ENCODE measurements at regions not wholly inside any gene's neighbourhood (a gene's known extent, or its start where the extent isn't known, plus 50 kb on each side); places are given as distances from the start of the nearest gene placed in this dataset.

DNA sequence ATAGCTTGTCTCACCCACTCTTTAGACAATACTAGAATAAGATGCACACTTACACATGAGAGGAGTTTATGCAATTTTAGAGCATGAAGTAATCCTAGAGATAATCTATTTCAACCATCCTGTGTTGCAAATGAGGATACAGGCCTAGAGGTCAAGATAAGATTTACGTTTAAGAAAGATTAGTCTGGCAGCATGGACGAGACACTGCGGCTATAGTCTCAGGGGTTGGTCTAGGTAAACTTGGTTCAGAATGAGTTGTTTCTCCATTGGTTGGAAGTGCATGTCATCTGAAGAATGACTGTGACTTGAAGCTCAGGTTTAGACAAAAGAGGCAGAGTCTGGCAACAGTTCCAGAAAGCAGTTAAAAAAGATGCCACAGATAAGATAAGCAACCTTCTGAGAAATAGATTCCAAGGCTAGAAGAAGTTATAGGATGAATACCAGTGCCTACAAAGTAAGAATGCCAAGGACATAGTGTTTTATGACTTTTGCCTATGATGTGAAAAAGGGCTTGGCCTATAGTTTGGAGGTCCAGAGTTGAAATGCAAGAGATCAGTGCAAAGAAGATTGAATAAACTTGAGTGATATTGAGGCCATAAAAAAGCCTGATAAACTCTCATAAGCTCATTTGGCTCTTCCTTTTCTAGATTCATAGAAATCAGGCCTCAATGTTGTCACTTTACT is 631.0 kb downstream of the SQOR start:
- H3K9me3 ChIP-seq (ENCODE audit: control insufficient read depth in 2 of 3, insufficient read depth in 1 of 3, low read length in 3 of 3), result peaks cover 0 to under 1% (median 0%) of the 10 kb centered on the region in 3 donors
- no peaks in the 10 kb centered on the region for H3K4me1 ChIP-seq (ENCODE audit: control insufficient read depth in 2 of 3, insufficient read depth in 2 of 3, low read depth in 1 of 3, low read length in 3 of 3)
- DNase-seq, result no peak
- intact Hi-C loops (cut with DNase I), result no loop called here
- no peaks in the 10 kb centered on the region for H3K27me3 ChIP-seq (ENCODE audit: control insufficient read depth, insufficient read depth, low read length)
- H3K9ac ChIP-seq (ENCODE audit: low read length in 3 of 3), result no peak overlapping the region
- H3K4me3 ChIP-seq (ENCODE audit: low read length in 3 of 3), result no peak overlapping the region
- H3K27ac ChIP-seq (ENCODE audit: low read depth in 2 of 2, low read length in 2 of 2), result no peak overlapping the region
- no peaks in the 10 kb centered on the region for H3K36me3 ChIP-seq (ENCODE audit: control insufficient read depth in 2 of 3, insufficient read depth in 3 of 3, low read length in 3 of 3)
- no peak for FAIRE-seq
- TF ChIP-seq, protein P1, sequence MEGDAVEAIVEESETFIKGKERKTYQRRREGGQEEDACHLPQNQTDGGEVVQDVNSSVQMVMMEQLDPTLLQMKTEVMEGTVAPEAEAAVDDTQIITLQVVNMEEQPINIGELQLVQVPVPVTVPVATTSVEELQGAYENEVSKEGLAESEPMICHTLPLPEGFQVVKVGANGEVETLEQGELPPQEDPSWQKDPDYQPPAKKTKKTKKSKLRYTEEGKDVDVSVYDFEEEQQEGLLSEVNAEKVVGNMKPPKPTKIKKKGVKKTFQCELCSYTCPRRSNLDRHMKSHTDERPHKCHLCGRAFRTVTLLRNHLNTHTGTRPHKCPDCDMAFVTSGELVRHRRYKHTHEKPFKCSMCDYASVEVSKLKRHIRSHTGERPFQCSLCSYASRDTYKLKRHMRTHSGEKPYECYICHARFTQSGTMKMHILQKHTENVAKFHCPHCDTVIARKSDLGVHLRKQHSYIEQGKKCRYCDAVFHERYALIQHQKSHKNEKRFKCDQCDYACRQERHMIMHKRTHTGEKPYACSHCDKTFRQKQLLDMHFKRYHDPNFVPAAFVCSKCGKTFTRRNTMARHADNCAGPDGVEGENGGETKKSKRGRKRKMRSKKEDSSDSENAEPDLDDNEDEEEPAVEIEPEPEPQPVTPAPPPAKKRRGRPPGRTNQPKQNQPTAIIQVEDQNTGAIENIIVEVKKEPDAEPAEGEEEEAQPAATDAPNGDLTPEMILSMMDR (IDR thresholded peaks at IDR 0.05; ENCODE audit: borderline replicate concordance, extremely low read depth, insufficient read depth), result no peak

DNA sequence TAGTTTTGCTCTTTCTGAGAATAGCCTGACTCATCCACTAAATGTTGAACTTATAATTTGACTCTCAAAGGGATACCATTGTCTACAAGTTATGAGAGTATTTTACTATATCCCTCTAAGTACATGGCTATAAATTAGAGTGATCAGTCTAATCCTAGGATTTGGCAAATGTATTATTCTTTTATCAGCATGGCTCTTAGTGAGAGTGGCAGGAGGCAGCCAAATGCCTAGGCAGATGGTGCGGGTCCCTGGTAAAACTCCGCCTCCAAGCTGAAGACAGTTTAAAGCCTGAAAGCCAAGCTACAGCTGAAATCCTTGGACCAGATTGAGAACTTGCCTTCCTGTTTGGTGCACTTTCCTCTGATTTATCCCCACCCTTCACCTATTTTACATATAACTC is 631.8 kb downstream of the SQOR start:
- Histone ChIP-seq H3K27me3 (ENCODE audit: control insufficient read depth, insufficient read depth, low read length) (no peaks in the 10 kb centered on the region), H3K9ac (ENCODE audit: low read length in 3 of 3) (no peak overlapping the region), H3K4me1 (ENCODE audit: control insufficient read depth in 2 of 3, insufficient read depth in 2 of 3, low read depth in 1 of 3, low read length in 3 of 3) (no peaks in the 10 kb centered on the region), H3K36me3 (ENCODE audit: control insufficient read depth in 2 of 3, insufficient read depth in 3 of 3, low read length in 3 of 3) (no peaks in the 10 kb centered on the region), H3K27ac (ENCODE audit: low read depth in 2 of 2, low read length in 2 of 2) (no peak overlapping the region), H3K4me3 (ENCODE audit: low read length in 3 of 3) (no peak overlapping the region), H3K9me3 (ENCODE audit: control insufficient read depth in 2 of 3, insufficient read depth in 1 of 3, low read length in 3 of 3) (no peaks in the 10 kb centered on the region)
- intact Hi-C loops (cut with DNase I), result no loop called here
- no peak for FAIRE-seq
- no peak for DNase-seq
- TF ChIP-seq, protein P1 (IDR thresholded peaks at IDR 0.05; ENCODE audit: borderline replicate concordance, extremely low read depth, insufficient read depth), result no peak

DNA sequence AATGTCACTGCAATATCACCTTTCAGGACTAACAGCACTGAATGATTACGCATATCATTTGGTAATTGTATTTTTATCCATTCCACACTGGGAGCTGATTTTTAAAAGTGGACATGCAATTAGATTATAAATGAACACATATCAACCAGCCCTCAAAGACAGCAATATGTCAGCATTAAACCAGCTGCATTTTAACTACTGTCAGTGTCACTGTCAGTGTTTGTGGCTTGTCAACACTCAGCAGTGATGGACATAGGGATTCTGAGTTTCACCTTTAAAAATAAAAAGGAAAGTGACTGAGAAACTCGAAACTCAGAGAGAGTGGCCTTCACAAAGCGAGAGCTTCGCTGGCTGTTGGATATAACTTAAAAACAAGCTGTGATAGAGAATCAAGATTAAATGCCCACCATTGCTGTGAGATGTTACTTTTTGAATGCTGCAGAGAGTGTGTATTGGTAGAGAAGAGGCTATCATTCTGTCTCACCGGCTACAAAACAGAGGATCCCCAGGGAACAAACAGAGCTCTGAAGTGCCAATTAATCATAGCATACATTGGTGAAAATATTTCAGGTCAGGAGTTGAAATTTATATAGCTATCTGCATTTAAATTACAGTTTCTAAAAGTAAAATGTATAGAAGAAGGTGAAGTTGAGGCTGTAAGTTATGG is 635.8 kb downstream of the SQOR start:
- H3K4me3 ChIP-seq (ENCODE audit: low read length in 3 of 3), result no peak overlapping the region
- H3K27ac ChIP-seq (ENCODE audit: low read depth in 2 of 2, low read length in 2 of 2), result no peak overlapping the region
- H3K36me3 ChIP-seq (ENCODE audit: control insufficient read depth in 2 of 3, insufficient read depth in 3 of 3, low read length in 3 of 3), result no peaks in the 10 kb centered on the region
- H3K9ac ChIP-seq (ENCODE audit: low read length in 3 of 3), result no peak overlapping the region
- no peaks in the 10 kb centered on the region for H3K4me1 ChIP-seq (ENCODE audit: control insufficient read depth in 2 of 3, insufficient read depth in 2 of 3, low read depth in 1 of 3, low read length in 3 of 3)
- no peaks in the 10 kb centered on the region for H3K9me3 ChIP-seq (ENCODE audit: control insufficient read depth in 2 of 3, insufficient read depth in 1 of 3, low read length in 3 of 3)
- FAIRE-seq (no peak), DNase-seq (no peak)
- no peaks in the 10 kb centered on the region for H3K27me3 ChIP-seq (ENCODE audit: control insufficient read depth, insufficient read depth, low read length)
- intact Hi-C loops (cut with DNase I), result no loop called here
- TF ChIP-seq, protein P1 (IDR thresholded peaks at IDR 0.05; ENCODE audit: borderline replicate concordance, extremely low read depth, insufficient read depth), result no peak
